ENCODE measurements at regions not wholly inside any gene's neighbourhood (a gene's known extent, or its start where the extent isn't known, plus 50 kb on each side); places are given as distances from the start of the nearest gene placed in this dataset.
"Not testable (repeated sequence)": the region's sequence is repeated elsewhere in the genome, so short reads cannot be mapped to it uniquely, and the experiment has no call there.

DNA sequence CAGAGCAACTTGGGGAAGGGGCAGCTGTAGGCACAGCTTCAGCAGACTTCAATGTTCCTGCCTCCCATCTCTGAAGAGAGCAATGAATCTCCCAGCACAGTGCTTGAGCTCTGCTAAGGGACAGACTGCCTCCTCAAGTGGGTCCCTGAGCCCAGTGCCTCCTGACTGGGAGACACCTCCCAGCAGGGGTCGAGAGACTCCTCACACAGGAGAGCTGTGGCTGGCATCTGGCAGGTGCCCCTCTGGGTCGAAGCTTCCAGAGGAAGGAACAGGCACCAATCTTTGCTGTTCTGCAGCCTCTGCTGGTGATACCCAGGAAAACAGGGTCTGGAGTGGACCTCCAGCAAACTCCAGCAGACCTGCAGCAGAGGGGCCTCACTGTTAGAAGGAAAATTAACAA, 563.8 kb downstream of the RWDD3 start:
- DNase-seq = not testable (repeated sequence)

DNA sequence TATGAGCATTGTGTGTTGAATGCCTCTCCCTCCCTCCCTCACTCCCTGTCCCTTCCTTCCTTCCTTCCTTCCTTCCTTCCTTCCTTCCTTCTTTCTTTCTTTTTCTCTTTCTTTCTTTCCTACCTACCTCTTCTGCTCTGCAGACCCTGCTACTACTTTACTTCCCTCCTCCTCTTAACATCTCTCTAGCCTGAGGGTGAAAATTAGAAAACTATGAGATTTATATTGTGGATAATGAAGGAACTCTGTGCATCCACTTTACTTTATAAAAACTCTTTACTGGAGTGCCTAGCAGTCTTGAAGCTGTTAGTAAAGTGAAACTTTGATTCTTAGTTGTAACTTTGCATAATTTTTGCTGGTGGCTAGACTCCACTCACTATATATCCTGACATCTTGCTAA, 572.2 kb downstream of the RWDD3 start:
- DNase-seq = no peak

DNA sequence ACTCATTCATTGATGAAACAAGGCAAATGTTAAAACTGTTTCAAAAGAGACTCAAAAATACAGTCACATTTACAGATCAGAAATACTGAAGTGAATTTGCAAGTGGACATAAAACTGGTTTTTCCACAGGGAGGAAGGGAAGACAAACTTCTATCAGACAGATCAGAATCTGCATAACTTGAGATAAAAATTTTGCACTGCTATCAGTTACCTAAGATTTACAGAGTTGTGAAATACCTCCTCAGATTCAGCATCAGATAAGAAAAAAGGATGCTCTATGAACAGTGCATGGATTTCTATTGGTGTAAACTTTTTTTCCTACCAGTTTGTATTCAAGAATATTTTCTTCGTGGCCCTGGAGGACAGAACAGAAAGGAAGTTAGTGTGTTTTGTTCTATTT, 575.4 kb downstream of the RWDD3 start:
- no peak for DNase-seq

DNA sequence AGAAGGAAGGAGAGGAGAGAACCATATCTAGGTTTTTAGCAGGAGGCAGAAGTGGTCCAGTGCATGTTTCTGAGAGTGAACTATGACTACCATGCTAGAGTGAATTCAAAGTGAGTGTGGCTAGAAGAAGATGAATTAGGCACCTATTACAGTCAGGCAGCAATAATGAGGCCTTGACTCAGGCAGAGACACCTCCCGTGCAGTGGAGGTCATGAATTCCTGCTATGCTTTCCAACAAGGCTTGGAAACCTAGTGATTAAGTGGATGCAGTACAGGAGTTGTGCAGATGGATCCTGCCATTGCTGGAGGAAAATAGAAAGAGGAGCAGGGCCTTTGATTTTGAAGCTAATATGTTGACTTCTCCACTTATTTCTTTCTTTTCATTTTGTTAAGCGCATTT, 581.5 kb downstream of the RWDD3 start:
- no peak for DNase-seq

DNA sequence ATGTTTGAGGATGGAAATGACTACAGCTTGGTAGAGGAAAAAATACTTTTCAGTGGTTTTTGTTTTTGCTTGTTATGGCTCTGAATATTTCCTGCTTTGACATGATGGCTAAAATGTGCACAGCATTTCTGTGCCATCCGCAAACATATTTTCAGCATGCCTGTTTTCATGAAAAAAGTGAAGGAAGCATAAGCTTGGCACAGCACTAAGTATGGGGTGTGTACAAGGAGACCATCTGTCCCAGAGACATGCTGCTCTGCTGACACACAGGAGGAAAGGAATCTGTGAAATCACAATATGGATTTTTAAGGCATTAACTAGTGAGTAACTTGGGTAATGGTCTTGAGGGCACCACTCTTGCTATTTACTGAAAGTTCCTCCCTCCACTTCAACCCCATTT, 595.5 kb downstream of the RWDD3 start:
- no peak for DNase-seq

DNA sequence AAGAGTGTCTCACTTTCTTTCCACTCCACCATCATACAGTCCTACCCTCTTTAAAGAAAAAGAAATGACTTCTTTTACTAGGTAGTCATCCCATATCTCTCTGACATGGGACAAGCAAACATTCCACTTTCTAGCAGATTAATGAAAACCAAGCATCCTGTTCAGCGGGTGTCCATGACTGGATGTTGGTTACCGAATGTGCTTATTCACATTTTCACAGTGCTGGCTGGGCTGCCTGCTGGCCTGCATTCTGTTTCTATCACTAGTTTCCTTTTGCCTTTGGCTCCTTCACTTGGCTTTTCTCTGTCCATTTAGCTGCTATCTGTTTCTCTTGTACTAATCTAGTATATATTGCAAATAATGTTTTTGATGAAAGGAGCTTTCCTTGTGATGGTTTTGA, 598.4 kb downstream of the RWDD3 start:
- DNase-seq = no peak

DNA sequence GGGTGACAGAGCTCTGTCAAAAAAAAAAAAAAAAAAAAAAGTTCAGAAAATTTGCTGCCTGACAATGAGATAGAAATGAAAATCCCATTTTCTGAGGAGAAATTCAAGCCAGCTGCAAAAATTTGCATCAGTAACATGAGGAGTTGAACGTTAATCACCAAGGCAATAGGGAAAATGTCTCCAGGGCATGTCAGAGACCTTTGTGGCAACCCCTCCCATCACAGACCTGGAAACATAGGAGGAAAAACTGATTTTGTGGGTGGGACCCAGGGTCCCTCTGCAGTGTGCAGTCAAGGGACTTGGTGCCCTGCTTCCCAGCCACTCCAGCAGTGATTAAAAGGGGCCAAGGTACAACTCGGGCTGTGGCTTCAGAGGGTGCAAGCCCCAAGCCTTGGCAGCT, 615.4 kb downstream of the RWDD3 start:
- no peak for DNase-seq

DNA sequence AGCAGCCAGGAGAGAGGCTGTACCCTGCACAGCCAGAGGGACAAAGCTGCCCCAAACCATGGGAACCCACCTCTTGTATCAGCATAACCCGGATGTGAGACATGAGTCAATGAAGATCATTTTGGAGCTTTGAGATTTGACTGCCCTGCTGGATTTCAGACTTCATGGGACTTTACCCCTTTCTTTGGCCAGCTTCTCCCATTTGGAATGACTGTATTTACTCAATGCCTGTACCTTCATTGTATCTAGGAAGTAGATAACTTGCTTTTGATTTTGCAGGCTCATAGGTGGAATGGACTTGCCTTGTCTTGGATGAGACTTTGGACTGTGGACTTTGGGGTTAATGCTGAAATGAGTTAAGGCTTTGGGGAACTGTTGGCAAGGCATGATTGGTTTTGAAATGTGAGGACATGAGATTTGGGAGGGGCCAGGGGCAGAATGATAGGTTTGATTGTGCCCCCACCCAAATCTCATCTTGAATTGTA, 616.2 kb downstream of the RWDD3 start:
- no peak for DNase-seq

DNA sequence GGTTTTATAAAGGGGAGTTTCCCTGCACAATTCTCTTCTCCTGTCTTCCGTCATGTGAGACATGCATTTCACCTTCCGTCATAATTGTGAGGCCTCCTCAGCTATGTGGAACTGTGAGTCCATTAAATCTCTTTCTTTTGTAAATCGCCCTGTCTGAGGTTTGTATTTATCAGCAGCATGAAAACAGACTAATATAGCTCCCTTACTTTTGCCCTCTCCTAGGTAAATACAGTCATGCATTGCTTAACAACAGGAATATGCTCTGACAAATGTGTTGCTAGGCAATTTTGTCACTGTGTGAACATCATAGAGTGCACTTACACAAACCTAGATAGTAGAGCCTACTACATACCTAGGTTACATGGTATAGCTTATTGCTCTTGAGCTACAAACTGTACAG, 616.8 kb downstream of the RWDD3 start:
- DNase-seq = no peak

DNA sequence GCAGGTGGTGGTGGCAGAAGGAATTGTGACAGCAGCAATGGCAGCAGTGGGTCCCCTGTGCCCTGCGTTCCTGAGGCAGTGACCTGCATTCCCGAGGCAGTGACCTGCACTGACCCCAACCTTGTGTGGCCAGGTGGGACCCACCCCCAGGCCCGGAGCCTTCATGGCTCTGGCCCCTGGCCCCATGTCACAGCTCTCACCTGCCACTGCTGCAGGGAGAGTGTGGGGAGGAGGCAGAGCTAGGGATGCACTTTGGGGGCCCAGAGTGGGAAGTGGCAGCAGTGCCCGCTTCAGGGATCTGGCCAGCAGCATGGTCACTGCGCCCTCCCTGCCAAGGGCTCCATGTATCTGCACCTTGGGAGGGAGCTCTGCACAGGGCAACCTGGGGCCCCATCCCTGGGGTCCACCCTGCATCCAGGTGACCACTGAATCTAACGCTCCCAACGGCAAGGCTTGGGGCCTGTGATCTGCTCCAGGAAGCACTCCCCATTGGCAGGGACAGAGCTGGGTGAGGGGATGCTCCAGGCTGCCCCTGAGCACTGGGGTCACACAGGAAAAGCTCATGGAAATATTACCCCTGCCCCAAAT, 618.6 kb downstream of the RWDD3 start:
- DNase-seq = no peak

DNA sequence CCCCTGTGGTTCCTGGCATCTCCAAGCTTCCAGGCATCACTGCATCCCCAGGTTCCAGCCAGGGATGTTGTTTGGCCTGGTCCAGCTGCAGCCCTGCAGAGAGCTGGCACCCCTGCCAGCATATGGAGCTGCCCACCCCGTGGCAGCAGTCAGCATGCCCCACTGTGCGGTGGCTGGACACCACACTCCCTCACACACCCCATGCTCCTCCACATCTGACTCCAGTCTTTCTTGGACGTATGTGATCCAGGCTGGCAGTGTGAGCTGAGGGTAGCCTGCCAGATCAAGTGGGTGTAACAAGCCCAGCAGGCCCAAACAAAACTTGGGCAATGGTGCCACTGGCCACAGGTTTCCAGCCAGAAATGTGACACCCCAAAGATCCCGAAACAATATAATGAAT, 620.4 kb downstream of the RWDD3 start:
- no peak for DNase-seq

DNA sequence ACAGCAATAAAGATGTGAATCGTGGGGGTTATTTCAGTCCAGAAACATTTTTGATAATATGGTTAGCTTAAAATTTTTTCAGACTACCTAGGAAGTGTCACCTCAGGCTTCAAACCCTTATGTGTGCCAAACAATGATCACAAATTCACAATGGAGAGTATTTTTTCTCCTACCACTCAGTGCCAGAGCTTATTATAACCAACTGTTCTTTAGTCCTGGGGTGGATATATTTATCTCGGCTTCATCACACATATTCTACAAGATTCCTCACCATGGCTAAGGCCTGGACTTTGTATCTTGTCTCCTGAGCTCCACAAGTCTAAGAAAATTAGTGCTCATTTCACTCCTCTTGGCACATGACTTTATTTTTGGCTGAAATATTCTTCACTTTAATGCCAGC, 629.1 kb downstream of the RWDD3 start:
- DNase-seq = no peak

DNA sequence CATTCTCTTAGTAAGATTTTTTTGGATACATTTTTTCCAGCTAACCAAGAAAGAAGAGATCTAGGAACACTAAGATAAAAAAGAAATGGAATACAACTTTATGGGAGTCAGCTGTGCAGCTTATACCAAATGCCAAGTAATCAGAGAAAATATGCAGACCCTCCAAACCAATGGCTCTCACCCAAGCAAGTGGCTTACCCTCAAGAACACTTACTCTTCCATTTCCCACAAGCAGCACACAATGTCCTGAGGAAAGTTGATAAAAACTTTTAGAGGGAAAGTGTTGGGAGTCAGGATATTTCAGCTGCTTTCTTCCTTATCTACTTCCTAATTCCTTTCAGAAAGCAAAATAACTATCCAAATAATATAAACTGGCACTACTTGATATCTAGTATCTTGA, 631.8 kb downstream of the RWDD3 start:
- DNase-seq = no peak

DNA sequence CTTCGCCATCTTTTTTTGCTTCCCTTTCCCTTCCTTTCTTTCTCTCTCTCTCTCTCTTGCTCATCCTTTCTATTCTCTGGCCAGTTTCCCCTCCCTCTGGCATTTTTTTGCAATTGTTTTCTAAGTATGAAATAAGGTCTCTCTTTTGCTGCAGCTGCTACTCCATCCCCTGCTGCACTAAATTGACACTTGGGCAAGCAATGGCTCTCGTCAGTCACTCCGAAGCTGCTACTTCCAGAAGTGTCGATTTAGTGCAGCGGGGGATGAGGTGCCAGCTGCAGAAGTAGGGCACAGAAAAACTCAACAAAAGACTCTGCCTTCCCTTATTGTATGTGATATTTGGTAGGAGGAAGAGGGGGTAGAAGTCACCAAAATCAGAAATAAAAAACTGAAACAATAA, 642.3 kb downstream of the RWDD3 start:
- DNase-seq = no peak

DNA sequence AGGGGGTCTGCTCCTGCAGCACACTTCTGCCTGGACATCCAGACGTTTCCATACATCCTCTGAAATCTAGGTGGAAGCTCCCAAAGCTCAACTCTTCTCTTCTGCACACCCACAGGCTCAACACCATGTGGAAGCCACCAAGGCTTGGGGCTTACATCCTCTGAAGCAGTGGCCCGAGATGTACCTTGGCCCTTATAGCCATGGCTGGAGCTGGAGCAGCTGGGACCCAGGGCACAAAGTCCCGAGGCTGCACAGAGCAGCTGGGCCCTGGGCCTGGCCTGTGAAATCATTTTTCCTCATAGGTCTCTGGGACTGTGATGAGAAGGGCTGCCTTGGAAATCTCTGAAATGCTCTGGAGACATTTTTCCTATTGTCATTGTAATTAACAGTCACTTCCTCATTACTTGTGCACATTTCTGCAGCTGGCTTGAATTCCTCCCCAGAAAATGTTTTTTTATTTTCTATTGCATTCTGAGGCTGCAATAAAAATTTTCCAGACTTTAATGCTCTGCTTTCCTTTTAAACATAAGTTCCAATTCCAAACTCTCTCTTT, 645.6 kb downstream of the RWDD3 start:
- no peak for DNase-seq

DNA sequence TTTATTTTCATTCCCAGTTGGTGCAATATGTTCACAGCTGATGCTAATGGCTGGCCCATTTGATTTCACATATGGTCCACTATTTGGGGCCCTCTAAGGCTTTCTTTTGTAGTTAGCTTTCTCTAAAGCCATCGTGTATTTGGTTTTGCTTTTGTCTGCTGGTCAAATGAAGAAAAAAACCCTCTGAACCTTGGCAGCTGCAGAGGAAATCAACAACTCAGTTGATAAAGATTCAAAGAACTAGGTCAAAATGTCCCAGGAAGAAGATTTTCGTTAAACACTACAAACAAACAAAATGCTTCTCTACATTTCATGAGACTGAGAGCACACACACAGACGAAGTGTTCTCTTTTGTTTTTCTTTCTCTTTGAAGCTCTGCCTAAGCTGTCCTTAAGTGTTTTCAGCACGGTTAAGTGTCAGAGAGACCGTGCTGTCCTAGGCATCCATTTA, 655.0 kb downstream of the RWDD3 start:
- no peak for DNase-seq

DNA sequence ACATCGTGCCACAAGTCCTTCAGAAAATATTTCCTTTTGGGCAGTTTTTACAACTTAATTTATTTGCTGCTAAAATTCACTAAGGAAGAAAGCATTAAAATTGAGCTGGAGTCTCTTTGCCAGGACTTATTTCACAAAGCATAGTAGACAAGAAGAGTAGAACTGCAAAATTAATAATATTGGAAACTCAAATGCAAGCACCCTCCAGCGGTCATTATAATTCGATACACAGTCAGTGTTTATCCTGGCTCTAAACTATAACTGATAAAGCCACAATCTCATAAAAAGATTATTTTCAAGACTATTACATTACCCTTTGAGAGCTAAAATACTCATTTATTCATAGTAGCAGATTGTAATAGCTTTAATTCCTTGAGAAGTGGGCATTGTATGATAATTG, 655.4 kb downstream of the RWDD3 start:
- DNase-seq = no peak

DNA sequence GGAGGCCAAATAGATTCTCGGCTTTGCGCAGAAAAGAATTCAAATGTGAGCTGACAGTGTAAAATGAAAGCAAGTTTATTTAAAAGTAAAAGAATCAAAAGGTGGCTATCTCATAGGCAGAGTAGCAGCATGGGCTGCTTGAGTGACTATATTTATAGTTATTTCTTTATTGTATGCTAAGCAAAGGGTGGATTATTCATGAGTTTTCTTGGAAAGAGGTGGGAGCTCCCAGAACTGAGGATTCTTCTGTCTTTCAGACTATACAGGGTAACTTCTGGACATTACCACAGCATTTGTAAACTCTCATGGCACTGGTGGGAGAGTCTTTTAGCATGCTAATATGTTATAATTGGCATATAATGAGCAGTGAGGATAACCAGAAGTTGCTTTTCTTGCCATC, 659.9 kb downstream of the RWDD3 start:
- DNase-seq = no peak

DNA sequence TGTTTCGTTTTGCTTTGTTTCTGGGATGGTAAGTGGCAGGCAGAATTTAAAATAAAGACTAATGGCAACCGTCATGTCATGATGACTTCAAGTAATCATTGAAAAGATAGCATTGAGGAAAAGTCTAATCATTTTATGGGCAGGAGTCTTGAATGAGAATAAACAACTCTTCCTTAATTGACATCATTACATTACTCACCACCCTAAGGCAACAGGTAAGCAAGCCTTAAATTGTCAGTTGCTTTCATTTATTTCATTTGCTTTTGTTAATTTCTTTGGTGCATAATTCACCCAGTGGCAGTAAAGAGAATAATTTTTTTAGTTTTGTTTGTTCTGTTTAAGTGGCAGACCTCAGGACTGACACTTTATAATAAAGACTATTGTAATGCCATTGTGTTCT, 669.0 kb downstream of the RWDD3 start:
- no peak for DNase-seq

DNA sequence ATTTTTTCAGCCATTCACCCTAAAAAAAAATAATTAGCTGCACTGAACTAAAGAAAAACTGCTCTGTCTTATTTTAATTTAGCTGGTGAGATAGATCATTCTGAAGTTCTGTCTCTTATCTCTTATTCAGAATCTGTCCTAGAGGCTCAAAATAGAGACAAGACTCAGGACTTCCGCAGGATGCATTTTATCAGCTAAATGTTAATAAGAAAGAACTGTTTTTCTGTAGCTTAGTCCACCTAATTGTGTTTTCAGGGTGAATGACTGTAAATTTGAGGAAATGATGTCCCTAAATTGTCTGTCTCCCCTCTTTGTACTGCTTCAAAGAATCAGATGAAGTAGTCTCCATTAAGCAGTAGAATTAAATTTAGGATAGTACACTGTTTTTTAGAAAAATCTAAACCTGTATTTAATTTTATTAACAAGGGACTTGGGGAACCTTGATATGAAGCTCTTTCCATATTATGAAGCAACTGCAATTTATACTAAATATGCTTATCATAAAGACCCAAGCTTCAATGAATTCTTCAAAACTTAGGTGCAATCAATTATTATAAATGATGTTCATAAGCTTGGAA, 671.9 kb downstream of the RWDD3 start:
- DNase-seq = no peak

DNA sequence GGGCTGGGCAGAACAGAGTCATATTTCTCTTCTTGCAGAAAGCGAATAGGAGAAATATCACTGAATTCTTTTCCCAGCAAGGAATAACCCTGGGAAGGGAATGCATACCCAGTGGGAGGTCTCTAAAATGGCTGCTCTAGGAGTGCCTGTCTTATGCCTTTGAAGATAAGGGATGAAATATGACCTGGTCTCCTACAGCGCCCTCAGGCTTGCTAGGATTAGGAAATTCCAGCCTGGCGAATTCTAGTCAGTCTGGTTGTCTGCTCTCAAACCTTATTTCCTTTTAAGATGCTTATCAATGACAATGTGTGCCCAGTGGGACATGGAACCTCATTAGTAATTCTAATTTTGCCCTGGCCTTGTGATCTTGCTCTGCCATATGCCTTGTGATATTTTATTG, 677.7 kb downstream of the RWDD3 start:
- DNase-seq = not testable (repeated sequence)

DNA sequence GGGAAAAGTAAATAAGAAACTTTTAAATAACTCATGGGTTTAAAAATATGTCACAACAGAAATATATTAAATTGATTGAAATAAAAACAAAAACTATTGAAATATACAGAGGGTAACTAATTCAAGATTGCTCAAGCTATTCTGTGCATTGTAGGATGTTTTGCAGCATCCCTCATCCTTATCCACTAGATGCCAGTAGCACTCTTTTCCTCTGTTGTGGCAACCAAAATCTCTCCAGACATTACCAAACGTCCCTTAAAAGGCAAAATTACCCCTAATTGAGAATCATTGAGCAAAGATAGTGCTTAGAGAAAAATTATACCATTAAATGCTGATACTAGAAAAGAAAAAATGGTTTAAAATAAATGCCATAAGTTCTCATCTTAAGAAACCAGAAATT, 682.6 kb downstream of the RWDD3 start:
- DNase-seq = no peak

DNA sequence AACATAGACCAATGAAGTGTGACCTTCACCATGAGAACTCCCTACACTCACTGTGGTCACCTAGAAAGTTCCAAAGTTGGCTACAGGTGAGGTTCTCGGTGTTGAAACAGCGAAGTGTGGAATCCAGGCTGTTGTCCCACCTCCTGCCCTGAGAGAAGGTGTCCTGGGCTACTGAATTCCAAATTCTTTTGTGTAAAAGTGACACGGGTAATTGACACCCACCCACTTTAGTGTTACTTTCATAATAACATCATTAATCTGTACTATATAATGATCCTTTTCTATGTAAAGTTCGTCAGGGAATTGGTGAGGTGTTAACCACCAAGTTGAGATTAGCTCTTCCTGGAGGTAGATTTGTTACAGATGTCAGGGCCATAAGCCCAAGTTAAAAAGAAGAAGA, 690.7 kb downstream of the RWDD3 start:
- DNase-seq = no peak

DNA sequence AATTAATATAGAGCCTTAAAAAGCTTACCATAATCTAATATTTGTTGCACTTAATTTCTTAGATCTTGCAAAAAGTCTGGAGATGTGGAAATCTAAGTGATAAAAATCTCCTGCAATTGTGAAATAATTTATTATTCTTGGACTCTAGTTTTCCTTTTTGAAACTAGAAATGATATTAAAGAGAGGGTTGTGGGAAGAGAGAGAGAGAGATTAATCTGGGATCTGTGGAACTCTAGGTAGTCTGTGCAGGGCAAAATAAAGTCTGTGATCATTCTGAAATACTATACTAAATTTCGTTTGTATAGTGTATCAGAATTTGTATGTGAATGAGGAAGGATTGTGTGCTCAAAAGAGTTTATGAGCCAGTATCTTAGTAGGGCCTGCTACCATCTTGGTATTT, 692.3 kb downstream of the RWDD3 start:
- DNase-seq = no peak

DNA sequence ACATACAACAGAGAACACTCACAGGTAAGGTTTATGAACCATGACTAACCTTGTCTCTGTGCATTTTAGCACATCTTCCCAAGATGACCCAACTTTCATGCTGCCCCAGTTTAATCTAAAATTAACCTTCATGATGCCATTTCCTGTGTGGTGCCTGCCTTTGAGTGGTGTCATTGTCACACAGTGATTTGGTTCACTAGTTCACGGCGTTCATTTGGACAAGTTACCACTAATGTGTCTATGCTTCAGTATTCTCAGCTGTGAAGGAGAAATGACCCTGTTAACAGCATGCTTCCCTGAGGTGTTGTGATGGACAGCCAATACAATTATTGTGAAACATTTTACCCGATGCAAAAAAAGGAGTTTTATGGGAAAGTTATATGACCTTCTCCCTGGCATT, 693.1 kb downstream of the RWDD3 start:
- no peak for DNase-seq
